Endothelial cell of umbilical vein (primary cell): ENCODE measurements at regions not wholly inside any gene's neighbourhood (a gene's known extent, or its start where the extent isn't known, plus 50 kb on each side); places are given as distances from the start of the nearest gene placed in this dataset.

Experiments
- BruUV-seq: library from RNA; stranded (reverse); fragments of 400-500 nt; replicated peaks from 2 replicates; lab custom pipeline; 2021; lab: Mats Ljungman, UMichigan
- CTCF ChIA-PET: fragments of 300-600, 350-600 bp; sonication (Branson Sonifier 250); formaldehyde crosslinking; loops from one replicate; lab custom pipeline; 2021; ENCODE audit warnings: antibody characterized with exemption, inconsistent platforms; lab: Charles Lee
- POLR2A ChIA-PET: fragments of 300-600, 350-600 bp; sonication (Branson Sonifier 250); formaldehyde crosslinking; loops from one replicate; lab custom pipeline; 2021; ENCODE audit warnings: antibody characterized with exemption, inconsistent platforms; lab: Charles Lee
- DNase-seq: peaks from one replicate; pipeline ENCODE4 v3.0.0-alpha.2; 2011; ENCODE audit warnings: low read depth, low spot score
- FAIRE-seq: peaks from 2 replicates; lab custom pipeline; 2011; peaks lifted over from hg19 to GRCh38; lab: Jason Lieb, UNC
- H2AFZ ChIP-seq: 2 replicates; pipeline ENCODE4 v1.6.0; 2012; ENCODE audit warnings: low read depth, low read length, control low read depth, inconsistent platforms
- H3K27ac ChIP-seq: 2 replicates; pipeline ENCODE4 v1.5.1; 2011; ENCODE audit warnings: low read depth, mild to moderate bottlenecking, control low read depth, low read length, moderate library complexity; ENCODE audit not compliant: insufficient read depth
- H3K27me3 ChIP-seq, 2 experiments: 2 replicates each; pipeline versions ENCODE4 v1.6.0 to v1.6.1; 2011; ENCODE audit warnings: low read length in 2 of 2, mixed read lengths in 1 of 2; ENCODE audit not compliant: control insufficient read depth in 2 of 2, insufficient read depth in 2 of 2
- H3K36me3 ChIP-seq, 2 experiments: 2 replicates in 1 of 2; 3 replicates in 1 of 2; pipeline ENCODE4 v1.5.1; 2011; ENCODE audit warnings: low read length in 2 of 2, mild to moderate bottlenecking in 1 of 2, moderate library complexity in 1 of 2; ENCODE audit not compliant: control insufficient read depth in 2 of 2, insufficient read depth in 2 of 2; ENCODE audit errors: extremely low read depth in 1 of 2
- H3K4me1 ChIP-seq: 3 replicates; pipeline ENCODE4 v1.5.1; 2011; ENCODE audit warnings: mild to moderate bottlenecking, low read length; ENCODE audit not compliant: control insufficient read depth, insufficient read depth; ENCODE audit errors: extremely low read depth
- H3K4me2 ChIP-seq: 2 replicates; pipeline ENCODE4 v1.6.1; 2011; ENCODE audit warnings: low read length, control low read depth, mixed read lengths; ENCODE audit not compliant: insufficient read depth
- H3K4me3 ChIP-seq, 3 experiments: fragments of 200-600 bp in 1 of 3; sonication (generic), shearing (Covaris generic) in 1 of 3; replicated peaks in 1 of 3; 2 replicates each; pipeline ENCODE4 v1.5.1; 2011 to 2016; ENCODE audit warnings: control low read depth in 3 of 3, low read length in 3 of 3, mild to moderate bottlenecking in 2 of 3, inconsistent platforms in 1 of 3, low read depth in 1 of 3, moderate library complexity in 1 of 3; ENCODE audit not compliant: insufficient read depth in 1 of 3
- H3K79me2 ChIP-seq: 2 replicates; pipeline ENCODE4 v1.6.0; 2012; ENCODE audit warnings: low read length, inconsistent platforms; ENCODE audit not compliant: control insufficient read depth, insufficient read depth
- H3K9ac ChIP-seq: replicated peaks from 2 replicates; pipeline ENCODE3; 2011; ENCODE audit warnings: low read length, control low read depth; ENCODE audit not compliant: insufficient read depth; ENCODE audit errors: extremely low read depth
- H3K9me1 ChIP-seq: replicated peaks from 3 replicates; pipeline ENCODE4 v1.6.0; 2011; ENCODE audit warnings: mild to moderate bottlenecking, low read length; ENCODE audit not compliant: control insufficient read depth, insufficient read depth; ENCODE audit errors: extremely low read depth
- H3K9me3 ChIP-seq: replicated peaks from 2 replicates; pipeline ENCODE4 v1.5.1; 2012; ENCODE audit warnings: low read length, inconsistent platforms; ENCODE audit not compliant: control insufficient read depth, insufficient read depth
- H4K20me1 ChIP-seq: replicated peaks from 2 replicates; pipeline ENCODE3; 2011; ENCODE audit warnings: mild to moderate bottlenecking, low read length; ENCODE audit not compliant: control insufficient read depth, insufficient read depth; ENCODE audit errors: extremely low read depth
- EZH2 ChIP-seq: IDR thresholded peaks from 2 replicates; pipeline ENCODE4 v1.6.1; 2012; ENCODE audit warnings: borderline replicate concordance, low read depth, mild to moderate bottlenecking, moderate library complexity, low read length, inconsistent platforms; ENCODE audit not compliant: severe bottlenecking
- FOS ChIP-seq: IDR thresholded peaks from 2 replicates; pipeline ENCODE4 v1.6.1; 2011; ENCODE audit warnings: mild to moderate bottlenecking, low read length, moderate library complexity, borderline replicate concordance; ENCODE audit not compliant: insufficient read depth
- GATA2 ChIP-seq: IDR thresholded peaks from 2 replicates; pipeline ENCODE4 v1.7.0; 2011; ENCODE audit warnings: low read depth, mild to moderate bottlenecking, moderate library complexity, mixed read lengths, low read length; ENCODE audit not compliant: insufficient read length, insufficient read depth
- JUN ChIP-seq: IDR thresholded peaks from 2 replicates; pipeline ENCODE4 v1.6.1; 2011; ENCODE audit warnings: borderline replicate concordance, low read depth; ENCODE audit not compliant: insufficient read length, insufficient read depth
- MAX ChIP-seq: IDR thresholded peaks from 2 replicates; pipeline ENCODE4 v1.6.1; 2011; ENCODE audit not compliant: insufficient read depth, insufficient read length
- MYC ChIP-seq: IDR thresholded peaks from one replicate; pipeline ENCODE4 v1.6.1; 2011; ENCODE audit warnings: mild to moderate bottlenecking, low read depth, low read length
- POLR2A ChIP-seq: IDR thresholded peaks from 2 replicates; pipeline ENCODE4 v1.6.1; 2012; ENCODE audit warnings: low read depth, mild to moderate bottlenecking, control low read depth, low read length
- POLR2AphosphoS5 ChIP-seq: IDR thresholded peaks from 2 replicates; pipeline ENCODE4 v1.6.1; 2012; ENCODE audit warnings: low read depth, mild to moderate bottlenecking, control low read depth, low read length, moderate library complexity; ENCODE audit not compliant: insufficient read depth
- dilution Hi-C: fragments of 300-500 bp; cut with MboI; formaldehyde crosslinking; loops from one replicate; pipeline ENCODE4 v1.15.0; 2019; ENCODE audit warnings: low sequenced_read_pairs; ENCODE audit not compliant: extremely low pct_ligation_motif_present
- intact Hi-C: fragments of 100-400 bp; cut with micrococcal nuclease; formaldehyde crosslinking; loops from one replicate; pipeline ENCODE4 v1.10.0; 2022
- TF ChIP-seq, protein P1 (sequence below), 2 donors: IDR thresholded peaks; 1 replicate in 1 of 2; 2 replicates in 1 of 2; pipeline ENCODE4 v1.5.1; 2011; ENCODE audit warnings: low read length in 2 of 2, mild to moderate bottlenecking in 2 of 2, moderate library complexity in 2 of 2, control low read depth in 1 of 2, inconsistent platforms in 1 of 2, low read depth in 1 of 2; ENCODE audit not compliant: insufficient read depth in 1 of 2; ENCODE audit errors: extremely low read depth in 1 of 2

DNA sequence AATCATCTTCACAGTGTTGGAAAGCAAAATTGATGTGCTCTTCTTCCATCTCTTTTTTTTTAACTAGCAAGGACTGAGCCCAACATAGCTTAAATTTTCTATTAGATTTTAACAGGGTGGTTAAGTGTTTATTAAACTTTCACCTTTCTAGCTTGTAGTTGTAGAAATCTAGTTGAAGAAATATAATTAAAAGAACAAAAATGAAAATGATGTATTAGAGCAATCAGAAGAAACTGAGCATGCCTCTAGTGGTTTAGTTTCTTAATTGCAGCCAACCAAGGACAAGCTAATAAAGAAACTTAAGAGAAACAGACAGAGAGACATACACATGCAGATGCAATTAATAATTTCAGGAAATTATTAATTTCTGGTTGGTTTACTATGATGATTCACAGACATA lies 673.0 kb upstream of the LMO3 start:
- no peak overlapping the region for H3K4me3 ChIP-seq
- H3K79me2 ChIP-seq = no peaks in the 10 kb centered on the region
- no peaks in the 10 kb centered on the region for H3K9me3 ChIP-seq
- TF ChIP-seq JUN = no peak
- TF ChIP-seq FOS = no peak
- no peak for TF ChIP-seq GATA2
- TF ChIP-seq MAX = no peak
- no peak for TF ChIP-seq POLR2A
- TF ChIP-seq EZH2 = no peak
- no peak for TF ChIP-seq MYC
- TF ChIP-seq, protein P1, sequence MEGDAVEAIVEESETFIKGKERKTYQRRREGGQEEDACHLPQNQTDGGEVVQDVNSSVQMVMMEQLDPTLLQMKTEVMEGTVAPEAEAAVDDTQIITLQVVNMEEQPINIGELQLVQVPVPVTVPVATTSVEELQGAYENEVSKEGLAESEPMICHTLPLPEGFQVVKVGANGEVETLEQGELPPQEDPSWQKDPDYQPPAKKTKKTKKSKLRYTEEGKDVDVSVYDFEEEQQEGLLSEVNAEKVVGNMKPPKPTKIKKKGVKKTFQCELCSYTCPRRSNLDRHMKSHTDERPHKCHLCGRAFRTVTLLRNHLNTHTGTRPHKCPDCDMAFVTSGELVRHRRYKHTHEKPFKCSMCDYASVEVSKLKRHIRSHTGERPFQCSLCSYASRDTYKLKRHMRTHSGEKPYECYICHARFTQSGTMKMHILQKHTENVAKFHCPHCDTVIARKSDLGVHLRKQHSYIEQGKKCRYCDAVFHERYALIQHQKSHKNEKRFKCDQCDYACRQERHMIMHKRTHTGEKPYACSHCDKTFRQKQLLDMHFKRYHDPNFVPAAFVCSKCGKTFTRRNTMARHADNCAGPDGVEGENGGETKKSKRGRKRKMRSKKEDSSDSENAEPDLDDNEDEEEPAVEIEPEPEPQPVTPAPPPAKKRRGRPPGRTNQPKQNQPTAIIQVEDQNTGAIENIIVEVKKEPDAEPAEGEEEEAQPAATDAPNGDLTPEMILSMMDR (IDR thresholded peaks at IDR 0.05; ENCODE audit: extremely low read depth in 1 of 2, insufficient read depth in 1 of 2, low read depth in 1 of 2, low read length in 2 of 2) = no peak
- no peak for TF ChIP-seq POLR2AphosphoS5
- H3K4me2 ChIP-seq = no peak overlapping the region
- POLR2A ChIA-PET = no interaction called here
- CTCF ChIA-PET = no interaction called here
- no peaks in the 10 kb centered on the region for H3K9me1 ChIP-seq
- no TSS peak for BruUV-seq
- no peak for FAIRE-seq
- H2AFZ ChIP-seq = no peak overlapping the region
- no peak for DNase-seq
- H3K36me3 ChIP-seq = no peaks in the 10 kb centered on the region
- no peak overlapping the region for H3K9ac ChIP-seq
- intact Hi-C loops (no loop called here), dilution Hi-C loops (no loop called here)
- no peak overlapping the region for H3K27ac ChIP-seq
- no peaks in the 10 kb centered on the region for H3K27me3 ChIP-seq
- no peaks in the 10 kb centered on the region for H4K20me1 ChIP-seq
- no peaks in the 10 kb centered on the region for H3K4me1 ChIP-seq
